Fibroblast of the conjunctiva (primary cell): ENCODE measurements at regions not wholly inside any gene's neighbourhood (a gene's known extent, or its start where the extent isn't known, plus 50 kb on each side); places are given as distances from the start of the nearest gene placed in this dataset.

Experiments used
- DNase-seq: peaks from one replicate; pipeline ENCODE4 v3.0.0-alpha.2; 2010; ENCODE audit warnings: low read depth

- DNase-seq = no peak
Observed at GRCh38 chr13:31929031-31929770, 102.4 kb upstream of the FRY start.

GRCh38 chr13:31930490-31930889 is 101.1 kb upstream of the FRY start:
- no peak for DNase-seq

- DNase-seq = no peak
Observed at GRCh38 chr13:31930901-31931522, 100.6 kb upstream of the FRY start.

- DNase-seq = no peak
Observed at GRCh38 chr13:31937436-31937835, 94.1 kb upstream of the FRY start.

- no peak for DNase-seq
Observed at GRCh38 chr13:31940076-31940475, 91.5 kb upstream of the FRY start.

- DNase-seq = no peak
Observed at GRCh38 chr13:31943591-31943990, 88.0 kb upstream of the FRY start.

- no peak for DNase-seq
Observed at GRCh38 chr13:31944262-31945160, 87.1 kb upstream of the FRY start.

GRCh38 chr13:31945202-31945961 is 86.2 kb upstream of the FRY start:
- peak; percentile 85 for DNase-seq

GRCh38 chr13:31946091-31946770 is 85.3 kb upstream of the FRY start:
- DNase-seq = no peak

- no peak for DNase-seq
Observed at GRCh38 chr13:31947105-31947504, 84.5 kb upstream of the FRY start.

GRCh38 chr13:31947506-31947905 is 84.1 kb upstream of the FRY start:
- no peak for DNase-seq

- no peak for DNase-seq
Observed at GRCh38 chr13:31949486-31949885, 82.1 kb upstream of the FRY start.

GRCh38 chr13:31950111-31950815 is 81.3 kb upstream of the FRY start:
- no peak for DNase-seq

- DNase-seq = no peak
Observed at GRCh38 chr13:31951215-31951678, 80.3 kb upstream of the FRY start.

- DNase-seq = no peak
Observed at GRCh38 chr13:31952641-31953380, 78.8 kb upstream of the FRY start.

GRCh38 chr13:31955101-31955500 is 76.5 kb upstream of the FRY start:
- no peak for DNase-seq

- no peak for DNase-seq
Observed at GRCh38 chr13:31955741-31956140, 75.8 kb upstream of the FRY start.

GRCh38 chr13:31956980-31957644 is 74.5 kb upstream of the FRY start:
- DNase-seq = peak; percentile 8

GRCh38 chr13:31957772-31958171 is 73.8 kb upstream of the FRY start:
- no peak for DNase-seq
